HK-2 (cell line): ENCODE measurements at regions not wholly inside any gene's neighbourhood (a gene's known extent, or its start where the extent isn't known, plus 50 kb on each side); places are given as distances from the start of the nearest gene placed in this dataset.

ENCODE experiments used
- DNase-seq: peaks from one replicate; pipeline ENCODE4 v3.0.0-alpha.2; 2018; ENCODE audit not compliant: unreplicated experiment

DNA sequence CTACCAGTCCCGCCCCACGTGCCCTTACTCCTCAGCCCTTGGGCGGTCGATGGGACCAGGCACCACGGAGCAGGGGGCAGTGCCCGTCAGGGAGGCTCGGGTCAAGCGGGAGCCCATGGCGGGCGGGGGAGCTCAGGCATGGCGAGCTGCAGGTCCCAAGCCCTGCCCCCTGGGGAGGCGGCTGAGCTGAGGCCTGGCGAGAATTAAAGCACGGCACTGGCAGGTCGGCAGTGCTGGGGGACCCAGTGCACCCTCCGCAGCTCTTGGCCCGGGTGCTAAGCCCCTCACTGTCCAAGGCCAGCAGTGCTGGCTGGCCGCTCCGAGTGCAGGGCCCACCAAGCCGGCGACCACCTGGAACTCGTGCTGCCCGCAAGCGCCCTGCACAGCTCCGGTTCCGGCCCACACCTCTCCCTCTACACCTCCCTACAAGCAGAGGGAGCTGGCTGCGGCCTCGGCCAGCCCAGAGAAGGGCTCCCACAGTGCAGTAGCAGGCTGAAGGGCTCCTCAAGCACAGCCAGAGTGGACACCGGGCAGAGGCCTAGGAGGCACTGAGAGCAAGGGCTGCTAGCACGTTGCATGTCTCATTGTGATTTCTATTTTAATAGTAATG, 166.8 kb upstream of the FMN2 start:
- DNase-seq = no peak

DNA sequence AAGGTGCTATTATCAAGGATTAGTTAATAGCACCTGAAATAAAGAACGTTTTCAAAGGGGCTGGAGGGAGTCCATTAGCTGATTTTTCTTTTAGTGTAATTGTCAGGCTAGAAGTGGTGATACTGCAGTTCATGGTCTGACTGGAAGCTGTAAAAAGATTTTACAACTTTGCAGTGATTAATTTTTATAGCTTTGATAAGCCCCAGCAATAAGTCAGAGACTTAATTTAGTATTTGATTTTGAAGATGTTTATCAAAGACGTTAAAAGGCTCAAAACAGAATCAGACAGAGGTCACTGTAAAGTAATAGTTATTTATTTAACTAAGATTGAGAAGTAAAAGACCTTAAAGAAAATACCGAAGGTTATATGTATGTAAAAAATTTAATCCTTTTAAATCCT, 165.5 kb upstream of the FMN2 start:
- DNase-seq = no peak

DNA sequence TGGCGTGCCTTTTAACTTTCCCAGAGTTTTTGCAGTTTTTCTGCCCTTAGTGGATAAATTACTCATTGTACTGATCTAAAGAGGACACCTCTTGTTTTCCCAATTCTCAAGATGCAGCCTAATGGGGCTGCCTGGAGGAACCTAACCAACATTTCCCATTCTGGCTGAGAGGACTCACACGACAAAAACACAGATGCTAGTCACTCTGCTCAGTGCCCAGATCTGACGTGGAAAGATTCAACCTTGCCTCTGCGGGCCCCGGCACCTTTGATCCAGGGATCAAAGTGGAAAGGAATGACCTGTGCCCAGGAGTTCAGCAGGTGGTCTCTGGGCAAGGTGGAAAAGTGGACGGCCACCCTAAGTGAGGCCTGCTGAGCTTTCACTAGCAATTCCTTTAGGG, 162.4 kb upstream of the FMN2 start:
- no peak for DNase-seq

DNA sequence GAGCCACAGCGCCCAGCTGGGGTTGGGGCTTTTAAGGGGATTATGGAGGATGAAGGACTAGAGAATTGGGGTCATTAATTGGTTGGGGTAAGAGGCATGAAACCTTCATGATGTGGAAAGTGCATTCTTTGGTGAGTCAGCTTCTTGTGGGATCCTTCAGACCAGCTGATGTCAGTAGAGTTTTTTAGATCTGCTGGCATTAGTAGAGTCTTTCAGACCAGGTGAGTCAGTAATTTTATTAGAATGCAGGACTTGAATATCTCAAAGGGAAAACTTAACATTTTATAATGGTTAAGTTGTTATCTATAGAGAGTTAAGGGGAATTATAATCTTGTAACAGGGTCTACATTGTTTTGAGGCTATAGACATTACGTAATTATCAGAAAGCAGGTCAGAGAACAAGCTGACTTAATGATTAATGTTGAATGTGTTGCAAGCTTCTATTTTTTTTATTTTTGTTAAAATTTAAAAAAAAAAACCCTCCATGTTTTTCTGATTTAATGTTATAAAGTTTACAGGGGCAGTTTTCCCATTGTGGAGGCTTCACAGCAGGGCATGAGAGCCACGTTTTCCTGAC, 160.9 kb upstream of the FMN2 start:
- no peak for DNase-seq

- no peak for DNase-seq
Measured at GRCh38 chr1:239931341-239931740, 160.3 kb upstream of the FMN2 start.

DNA sequence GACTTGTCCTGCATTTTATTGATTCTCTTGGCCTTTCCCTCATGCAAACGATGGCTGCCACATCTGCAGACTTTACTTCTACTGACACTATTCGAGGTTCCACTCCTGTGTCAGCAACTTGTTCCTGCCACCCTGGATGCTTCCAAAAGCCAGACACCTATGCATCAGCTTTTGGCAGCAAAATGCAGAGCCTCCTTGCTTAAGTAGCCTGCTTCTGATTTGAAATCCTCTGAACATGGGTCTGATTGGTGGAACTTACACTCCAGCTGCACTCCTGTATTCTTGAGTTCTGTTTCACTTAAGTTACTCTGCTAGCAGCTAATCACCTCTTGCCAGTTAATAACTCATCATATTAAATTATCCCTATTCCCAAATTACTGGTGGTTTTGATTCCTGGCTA, 152.1 kb upstream of the FMN2 start:
- DNase-seq = no peak

- no peak for DNase-seq
Measured at GRCh38 chr1:239943761-239944160, 147.9 kb upstream of the FMN2 start.

GRCh38 chr1:239944666-239945065, 147.0 kb upstream of the FMN2 start:
- DNase-seq = no peak

DNA sequence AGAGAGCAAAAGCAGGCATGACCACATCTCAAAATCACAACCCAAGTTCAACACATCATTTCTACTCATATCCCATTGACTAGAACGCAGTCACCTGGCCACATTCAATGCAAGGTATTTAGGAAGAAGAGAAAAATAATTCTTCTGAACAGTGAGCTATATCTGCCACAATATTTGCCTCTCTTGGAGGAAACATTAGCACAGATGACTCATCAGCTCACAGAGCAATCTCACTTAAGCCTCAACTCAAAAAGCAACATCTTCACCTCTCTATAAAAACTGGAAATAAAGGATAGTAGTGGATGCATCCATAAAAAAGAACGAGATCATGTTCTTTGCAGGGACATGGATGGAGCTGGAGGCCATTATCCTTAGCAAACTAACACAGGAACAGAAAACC, 143.9 kb upstream of the FMN2 start:
- no peak for DNase-seq

GRCh38 chr1:239951511-239952140, 140.1 kb upstream of the FMN2 start:
- DNase-seq = peak; percentile 38

DNA sequence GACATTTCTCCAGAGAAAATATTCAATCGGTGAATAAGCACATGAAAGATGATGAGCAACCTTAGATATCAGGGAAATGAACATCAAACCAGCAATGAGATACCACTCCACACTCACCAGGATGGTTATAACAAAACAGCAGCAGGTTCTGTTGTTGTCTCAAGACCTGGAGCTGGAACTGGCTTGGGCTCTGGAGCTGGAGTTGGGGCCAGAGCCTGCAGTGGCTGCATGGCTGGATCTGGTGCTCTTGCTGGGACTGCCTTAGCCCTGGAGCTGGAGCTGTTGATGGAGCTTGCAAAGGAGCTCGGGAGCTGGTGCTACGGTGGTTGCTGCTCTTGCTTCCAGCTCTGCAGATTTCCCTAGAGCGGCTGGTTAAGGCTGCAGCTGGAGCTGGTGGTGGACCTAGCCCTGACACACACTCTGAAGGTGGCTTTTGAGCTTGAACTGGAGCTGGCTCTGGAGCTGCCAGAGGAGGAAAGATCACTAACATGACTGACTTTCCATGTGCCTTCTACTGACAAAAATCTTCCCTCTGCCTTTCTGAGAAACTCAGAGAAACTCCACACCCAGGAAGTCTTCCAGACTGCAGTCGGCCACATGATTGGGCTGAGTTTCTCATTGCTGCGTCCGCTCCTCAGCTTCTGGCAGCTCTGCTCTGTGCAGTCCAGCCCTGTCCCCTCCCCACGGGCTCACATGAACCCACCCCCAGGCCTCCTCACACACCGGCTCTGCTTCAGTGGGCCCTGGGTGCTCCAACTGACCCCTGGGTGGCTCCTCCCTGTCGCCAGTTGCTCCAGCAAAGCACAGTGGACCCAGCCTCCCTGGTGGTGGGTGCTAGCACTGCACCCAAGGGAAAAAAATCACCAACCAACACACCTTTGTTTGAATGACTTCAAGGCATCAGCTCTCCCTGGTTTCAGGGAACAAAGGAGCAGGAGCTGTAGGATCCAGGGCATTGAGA, 139.1 kb upstream of the FMN2 start:
- peak; percentile 28 for DNase-seq

DNA sequence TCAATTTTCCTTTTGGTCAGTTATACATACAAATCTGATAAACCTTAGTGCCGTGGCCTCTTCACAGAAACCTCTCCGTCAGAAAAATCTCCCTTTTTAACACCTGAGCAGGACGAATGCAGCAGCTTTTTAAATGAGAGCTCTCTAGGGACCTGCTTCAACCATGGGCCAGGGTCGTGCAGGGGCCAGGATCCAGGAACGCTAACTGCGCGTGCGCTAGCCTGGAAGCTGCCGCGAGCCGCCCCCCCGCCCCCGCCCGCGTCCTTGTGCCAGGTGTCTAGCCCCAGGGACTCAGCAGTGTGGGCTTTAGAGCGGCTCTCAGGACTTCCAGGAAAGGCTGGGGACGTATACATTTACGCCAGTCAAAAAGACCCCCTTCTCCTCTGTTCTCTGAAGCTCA, 136.8 kb upstream of the FMN2 start:
- DNase-seq = no peak

- no peak for DNase-seq
Measured at GRCh38 chr1:239955431-239955830, 136.3 kb upstream of the FMN2 start.

DNA sequence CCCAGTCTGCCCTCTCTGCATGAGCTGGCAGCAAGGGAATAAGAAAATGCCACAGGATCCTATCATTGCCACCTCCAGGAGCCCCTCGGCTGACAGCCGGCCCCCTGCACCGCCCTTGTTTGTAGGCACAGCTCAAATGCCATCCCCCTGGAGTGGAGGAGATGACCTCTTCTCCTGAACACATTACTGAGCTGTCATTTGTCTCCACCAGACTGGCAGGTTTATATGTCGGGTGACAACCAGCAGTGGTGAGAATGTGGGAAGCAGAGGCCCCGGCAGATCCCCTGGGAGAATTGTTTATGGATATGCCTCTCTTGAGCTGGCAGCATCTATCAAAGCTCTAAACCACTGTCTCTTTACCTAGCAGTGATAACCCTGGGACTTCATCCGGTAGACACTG, 135.4 kb upstream of the FMN2 start:
- DNase-seq = no peak

DNA sequence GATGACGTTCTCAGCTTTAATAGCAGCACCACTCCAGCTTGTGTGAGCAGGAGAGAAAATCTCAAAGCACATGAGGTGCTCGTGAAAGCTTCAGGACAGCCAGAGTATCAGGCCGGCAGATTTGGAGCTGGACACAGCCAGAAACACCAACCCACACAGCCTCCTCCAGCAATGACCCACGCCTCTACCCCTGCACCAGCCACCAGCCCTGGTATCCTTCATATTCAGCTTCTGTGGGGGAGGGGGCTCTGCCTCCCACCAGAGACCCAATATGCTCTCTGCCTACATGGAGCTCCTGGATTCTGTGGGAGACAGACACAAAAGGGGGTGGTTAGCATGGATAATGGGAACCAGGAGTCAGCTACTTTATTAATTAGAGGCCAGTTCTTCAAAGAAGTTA, 133.6 kb upstream of the FMN2 start:
- no peak for DNase-seq

DNA sequence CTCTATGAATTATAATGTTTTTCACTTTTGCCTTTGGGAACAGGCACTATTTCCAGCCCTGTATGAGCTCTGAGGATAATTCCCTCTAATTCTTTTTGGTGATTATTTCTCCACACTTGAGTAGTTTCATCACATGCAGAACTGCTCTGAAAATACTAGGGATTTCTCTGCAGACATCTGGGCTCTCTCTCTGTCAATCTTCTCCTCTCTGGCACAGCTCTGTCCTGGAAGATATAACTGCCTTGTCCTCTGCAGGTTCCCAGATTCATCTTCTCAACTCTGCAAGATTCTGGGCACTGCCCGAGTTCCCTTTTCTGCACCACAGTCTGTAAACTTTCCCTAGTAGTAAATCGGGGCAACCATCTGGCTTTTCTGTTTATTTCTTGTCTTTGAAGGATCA, 131.3 kb upstream of the FMN2 start:
- no peak for DNase-seq

GRCh38 chr1:239963856-239964255, 127.8 kb upstream of the FMN2 start:
- no peak for DNase-seq

GRCh38 chr1:239976130-239976968, 115.3 kb upstream of the FMN2 start:
- peak; percentile 14 for DNase-seq

- DNase-seq = no peak
Measured at GRCh38 chr1:239977416-239977815, 114.3 kb upstream of the FMN2 start.

DNA sequence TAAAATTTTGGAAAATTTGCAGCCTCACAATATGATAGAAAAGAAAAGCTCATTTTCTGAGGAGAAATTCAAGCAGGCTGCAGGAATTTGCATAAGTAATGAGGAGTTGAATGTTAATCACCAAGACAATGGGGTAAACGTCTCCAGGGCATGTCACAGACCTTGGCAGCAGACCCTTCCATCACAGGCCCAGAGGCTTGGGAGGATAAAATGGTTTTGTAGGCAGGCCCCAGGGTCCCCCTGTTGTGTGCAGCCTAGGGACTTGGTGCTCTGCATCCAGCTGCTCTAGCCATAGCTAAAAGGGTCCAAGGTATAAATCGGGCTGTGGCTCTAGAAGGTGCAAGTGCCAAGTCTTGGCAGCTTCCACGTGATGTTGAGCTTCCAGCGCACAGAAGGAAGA, 112.2 kb upstream of the FMN2 start:
- DNase-seq = no peak

DNA sequence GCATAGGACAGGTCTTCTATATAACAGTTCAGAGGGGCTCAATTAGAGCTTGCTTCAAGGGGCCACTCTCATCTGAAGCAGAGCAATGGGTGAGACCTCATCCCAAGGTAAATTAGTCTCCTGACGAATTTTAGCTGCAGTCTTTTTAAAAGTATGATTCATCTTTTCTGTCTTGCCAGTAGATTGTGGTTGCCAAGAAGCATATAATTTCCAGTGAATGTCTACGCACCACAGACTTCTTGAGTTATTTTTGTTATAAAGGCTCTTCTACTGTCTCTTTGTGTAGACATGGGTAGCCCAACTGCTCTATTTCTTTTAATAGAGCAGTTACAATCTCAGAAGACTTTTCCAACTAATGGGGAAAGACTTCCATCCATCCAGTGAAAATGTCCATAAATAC, 108.9 kb upstream of the FMN2 start:
- DNase-seq = no peak

DNA sequence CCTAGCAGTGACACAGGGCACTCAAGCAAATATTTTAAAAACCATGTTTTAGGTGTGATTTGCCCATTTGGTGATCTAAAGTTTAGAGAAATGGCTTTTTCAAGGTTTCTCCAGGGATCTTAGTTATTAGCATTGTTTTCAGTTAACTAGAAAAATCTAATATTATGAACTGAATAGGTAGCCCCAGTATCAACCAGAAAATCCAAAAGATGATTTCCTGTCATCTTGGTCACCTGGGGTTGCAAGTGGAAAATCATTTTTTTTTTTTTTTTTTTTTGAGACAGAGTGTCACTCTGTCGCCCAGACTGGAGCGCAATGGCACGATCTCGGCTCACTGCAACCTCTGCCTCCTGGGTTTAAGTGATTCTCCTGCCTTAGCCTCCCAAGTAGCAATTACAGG, 106.6 kb upstream of the FMN2 start:
- no peak for DNase-seq
